RWPE1 (cell line): ENCODE measurements at regions not wholly inside any gene's neighbourhood (a gene's known extent, or its start where the extent isn't known, plus 50 kb on each side); places are given as distances from the start of the nearest gene placed in this dataset.

Source experiments
- CTCF ChIA-PET: fragments of 350-600 bp; sonication (Branson Sonifier 250); formaldehyde crosslinking; extraction: SDS; loops from one replicate; lab custom pipeline; 2021; lab: Yijun Ruan, JAX
- POLR2A ChIA-PET: fragments of 400-600 bp; formaldehyde crosslinking; extraction: SDS; loops from one replicate; lab custom pipeline; 2020; ENCODE audit warnings: antibody characterized with exemption; ENCODE audit not compliant: low non-redundant PET; lab: Yijun Ruan, JAX
- DNase-seq: peaks from one replicate; pipeline ENCODE4 v3.0.0; 2012; ENCODE audit warnings: low spot score
- H3K27ac ChIP-seq: fragments of 450-650 bp; 2 replicates; pipeline ENCODE4 v1.5.1; 2017
- CTCF ChIP-seq: fragments of 450-650 bp; conservative IDR thresholded peaks from 2 replicates; pipeline ENCODE4 v1.5.1; 2017; ENCODE audit warnings: low read depth, mild to moderate bottlenecking

DNA sequence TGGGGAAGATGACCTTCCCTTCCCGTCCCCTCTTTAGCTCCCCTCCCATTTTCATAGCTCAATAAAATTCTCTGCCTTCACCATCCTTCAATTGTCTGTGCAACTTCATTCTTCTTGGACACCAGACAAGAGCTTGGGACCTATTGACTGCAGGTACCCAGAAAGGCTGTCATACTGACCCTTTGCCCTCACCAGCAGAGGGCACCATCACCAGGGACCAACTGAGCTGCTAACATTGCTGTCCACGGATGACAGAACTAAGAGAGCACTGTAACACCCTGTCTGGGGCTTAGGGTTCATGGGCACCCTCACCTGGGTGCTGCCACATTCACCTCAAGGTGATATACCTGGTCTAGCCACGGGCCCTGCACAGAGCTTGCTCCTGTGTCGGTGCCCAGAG lies 141.3 kb upstream of the VCX3B start:
- ChIA-PET CTCF (interaction anchor here (0.7 kb wide), 2 partner anchors 17 to 28 kb away, joined by 3 read pairs; no protein-coding TSS in a partner anchor), POLR2A (no interaction called here)
- no peak for DNase-seq
- no peak overlapping the region for H3K27ac ChIP-seq
- TF ChIP-seq CTCF, result no peak

DNA sequence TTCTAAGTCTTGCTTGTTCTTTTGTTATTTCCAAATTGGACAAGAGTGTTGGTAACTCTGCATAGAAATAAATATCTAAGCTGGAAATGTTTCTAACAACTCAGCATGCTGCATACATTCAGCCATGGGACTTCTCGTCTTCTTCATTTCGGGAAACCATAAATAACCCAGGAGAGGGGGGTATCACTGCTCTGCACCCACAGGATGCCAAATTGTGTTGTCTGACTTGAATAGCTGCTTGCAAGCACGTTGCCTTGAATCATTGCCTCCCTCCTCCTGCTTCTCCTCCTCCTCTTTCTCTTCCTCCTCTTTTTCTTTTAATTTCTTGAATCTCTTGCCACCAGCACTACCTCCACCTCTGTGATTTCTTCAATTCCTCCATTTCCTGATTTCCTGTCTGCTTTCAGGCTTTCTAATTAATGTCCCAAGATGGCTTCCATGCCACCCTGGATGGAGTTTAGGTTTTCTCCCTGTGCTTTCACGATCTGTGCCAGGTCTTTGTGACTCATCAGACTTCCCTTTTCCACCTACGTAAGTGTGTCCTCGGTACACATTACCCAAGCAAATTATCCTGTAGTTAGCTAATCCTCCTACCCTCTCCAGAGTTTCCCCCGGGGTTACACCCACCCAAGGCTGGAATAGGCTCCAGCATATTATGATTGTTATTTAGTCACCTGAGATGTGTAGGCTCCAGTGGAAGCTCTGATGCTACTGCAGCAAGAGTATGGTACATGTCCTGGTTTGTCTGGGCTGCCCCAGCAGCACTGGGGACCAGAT lies 122.6 kb upstream of the VCX3B start:
- ChIA-PET POLR2A (no interaction called here), CTCF (interaction anchor here (0.6 kb wide), 1 partner anchor 240 kb away, joined by 3 read pairs; no protein-coding TSS in a partner anchor)
- no peak for TF ChIP-seq CTCF
- peak; percentile 31 for DNase-seq
- H3K27ac ChIP-seq, result no peak overlapping the region

DNA sequence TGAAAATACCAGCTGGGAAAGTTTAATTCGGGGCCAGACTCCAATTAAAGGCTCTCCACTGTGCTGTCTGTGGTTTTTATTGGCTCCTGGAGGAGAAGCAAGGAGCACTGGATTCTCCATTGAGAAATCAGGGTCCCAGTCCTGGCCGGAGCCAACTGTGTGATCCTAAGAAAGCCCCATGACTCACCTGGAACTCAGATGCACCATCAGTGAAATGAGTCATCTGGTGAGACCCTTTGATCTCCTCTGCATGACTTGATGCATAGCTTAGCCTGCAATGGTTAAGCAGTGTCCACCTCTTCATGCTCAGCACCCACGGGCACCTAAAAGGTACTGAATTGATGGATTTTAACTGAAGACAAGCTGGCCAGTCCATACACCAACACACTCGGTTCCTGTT lies 119.2 kb upstream of the VCX3B start:
- no peak overlapping the region for H3K27ac ChIP-seq
- ChIA-PET CTCF (no interaction called here), POLR2A (no interaction called here)
- DNase-seq, result peak; percentile 55
- no peak for TF ChIP-seq CTCF

GRCh38 chrX:8346060-8346459 lies 118.6 kb upstream of the VCX3B start:
- CTCF ChIA-PET, result no interaction called here
- no peak for TF ChIP-seq CTCF
- POLR2A ChIA-PET, result no interaction called here
- no peak for DNase-seq
- H3K27ac ChIP-seq, result no peak overlapping the region

DNA sequence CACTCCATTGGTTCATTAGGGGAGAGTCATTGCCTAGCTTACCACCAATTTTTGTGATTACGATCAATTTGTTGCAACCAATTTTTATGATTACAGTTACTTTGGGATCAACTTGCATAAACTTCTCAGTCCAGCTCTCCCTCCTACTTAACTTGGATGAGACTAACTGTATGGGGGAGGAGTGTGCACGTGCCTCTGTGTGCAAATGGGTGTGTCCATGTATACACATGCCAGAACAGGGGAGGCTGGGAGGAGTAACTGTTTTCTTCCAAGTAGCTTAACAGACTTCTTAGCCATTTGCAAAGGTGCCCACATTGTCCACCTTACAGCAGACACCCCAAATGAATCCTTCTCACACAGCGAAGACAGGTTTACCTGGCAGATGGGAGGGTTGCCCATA lies 117.7 kb upstream of the VCX3B start:
- no peak for DNase-seq
- CTCF ChIA-PET, result interaction anchor here (0.6 kb wide), 1 partner anchor 47 kb away, joined by 3 read pairs; no protein-coding TSS in a partner anchor
- no peak for TF ChIP-seq CTCF
- no peak overlapping the region for H3K27ac ChIP-seq
- POLR2A ChIA-PET, result no interaction called here

- POLR2A ChIA-PET, result no interaction called here
- no peak for DNase-seq
- CTCF ChIA-PET, result no interaction called here
- no peak overlapping the region for H3K27ac ChIP-seq
- no peak for TF ChIP-seq CTCF
Measured at GRCh38 chrX:8349816-8350544, 114.7 kb upstream of the VCX3B start.
